ENCODE measurements at regions not wholly inside any gene's neighbourhood (a gene's known extent, or its start where the extent isn't known, plus 50 kb on each side); places are given as distances from the start of the nearest gene placed in this dataset.
"Not testable (repeated sequence)": the region's sequence is repeated elsewhere in the genome, so short reads cannot be mapped to it uniquely, and the experiment has no call there.

- no peak for DNase-seq
Measured at GRCh38 chr13:79187917-79188690, 218.0 kb downstream of the RBM26 start.

- no peak for DNase-seq
Measured at GRCh38 chr13:79185580-79185979, 220.5 kb downstream of the RBM26 start.

GRCh38 chr13:79183231-79183630 lies 222.8 kb downstream of the RBM26 start:
- DNase-seq, result no peak

GRCh38 chr13:79173691-79174090 lies 232.4 kb downstream of the RBM26 start:
- DNase-seq, result not testable (repeated sequence)

- not testable (repeated sequence) for DNase-seq
Measured at GRCh38 chr13:79172924-79173323, 233.1 kb downstream of the RBM26 start.

GRCh38 chr13:79171141-79172061 lies 234.7 kb downstream of the RBM26 start:
- no peak for DNase-seq

- DNase-seq, result no peak
Measured at GRCh38 chr13:79160818-79161217, 245.2 kb downstream of the RBM26 start.

- no peak for DNase-seq
Measured at GRCh38 chr13:79155883-79156282, 250.2 kb downstream of the RBM26 start.

GRCh38 chr13:79149210-79149609 lies 256.8 kb downstream of the RBM26 start:
- no peak for DNase-seq

- no peak for DNase-seq
Measured at GRCh38 chr13:79141082-79141481, 265.0 kb downstream of the RBM26 start.

GRCh38 chr13:79128158-79128557 lies 277.9 kb downstream of the RBM26 start:
- DNase-seq, result no peak

GRCh38 chr13:79126706-79127105 lies 279.3 kb downstream of the RBM26 start:
- DNase-seq, result no peak

GRCh38 chr13:79124183-79124582 lies 281.9 kb downstream of the RBM26 start:
- no peak for DNase-seq

GRCh38 chr13:79121286-79121685 lies 284.8 kb downstream of the RBM26 start:
- DNase-seq, result peak; percentile 30

- DNase-seq, result no peak
Measured at GRCh38 chr13:79119578-79120107, 286.4 kb downstream of the RBM26 start.

GRCh38 chr13:79112016-79112415 lies 294.0 kb downstream of the RBM26 start:
- peak; percentile 39 for DNase-seq

- peak; percentile 93 for DNase-seq
Measured at GRCh38 chr13:79108914-79109643, 297.0 kb downstream of the RBM26 start.

GRCh38 chr13:79098596-79098995 lies 307.5 kb downstream of the RBM26 start:
- DNase-seq, result no peak

- DNase-seq, result no peak
Measured at GRCh38 chr13:79097201-79097600, 308.9 kb downstream of the RBM26 start.

GRCh38 chr13:79096099-79096498 lies 310.0 kb downstream of the RBM26 start:
- DNase-seq, result no peak

GRCh38 chr13:79090552-79091124 lies 315.4 kb downstream of the RBM26 start:
- no peak for DNase-seq

- DNase-seq, result no peak
Measured at GRCh38 chr13:79084802-79085424, 321.1 kb downstream of the RBM26 start.
